Heart right ventricle (tissue), 16 donors: ENCODE measurements at regions not wholly inside any gene's neighbourhood (a gene's known extent, or its start where the extent isn't known, plus 50 kb on each side); places are given as distances from the start of the nearest gene placed in this dataset.

Experiments
- ATAC-seq, 8 donors: fragments of 200-7000 bp; cut with Tn5 transposase; one replicate each; pipeline ENCODE4 v1.9.1; 2020; ENCODE audit warnings: mild to moderate bottlenecking in 8 of 8, moderate library complexity in 8 of 8, moderate number of reproducible peaks in 1 of 8
- DNase-seq, 2 donors: peaks; one replicate each; pipeline ENCODE4 v3.0.0-alpha.2; 2020
- H3K27ac ChIP-seq, 10 donors: fragments of 200-600 bp; sonication (generic) in 2 of 10; one replicate each; pipeline versions ENCODE4 v1.5.0 to v1.8.0; 2020 to 2022; ENCODE audit warnings: mild to moderate bottlenecking in 3 of 10
- H3K27me3 ChIP-seq, 7 donors: fragments of 200-600 bp; one replicate each; pipeline ENCODE4 v1.8.0; 2021 to 2022; ENCODE audit warnings: mild to moderate bottlenecking in 2 of 7
- H3K36me3 ChIP-seq, 9 donors: fragments of 200-600 bp; sonication (generic) in 1 of 9; one replicate each; pipeline versions ENCODE4 v1.5.0 to v1.8.0; 2020 to 2022; ENCODE audit warnings: mild to moderate bottlenecking in 2 of 9
- H3K4me1 ChIP-seq, 9 donors: fragments of 200-600 bp; sonication (generic) in 1 of 9; one replicate each; pipeline versions ENCODE4 v1.5.0 to v1.8.0; 2020 to 2022; ENCODE audit warnings: mild to moderate bottlenecking in 4 of 9
- H3K4me3 ChIP-seq, 10 donors: fragments of 200-600 bp; sonication (generic) in 2 of 10; one replicate each; pipeline versions ENCODE4 v1.5.0 to v1.8.0; 2020 to 2022; ENCODE audit warnings: mild to moderate bottlenecking in 7 of 10, moderate library complexity in 2 of 10
- H3K9me3 ChIP-seq, 11 donors: fragments of 200-600 bp in 10 of 11; sonication (generic) in 2 of 11; one replicate each; pipeline versions ENCODE4 v1.5.0 to v1.8.0; 2013 to 2022; ENCODE audit warnings: mild to moderate bottlenecking in 2 of 11, control low read depth in 1 of 11, moderate library complexity in 1 of 11
- CTCF ChIP-seq, 9 donors: fragments of 200-600 bp; sonication (generic) in 2 of 9; IDR thresholded peaks; one replicate each; pipeline versions ENCODE4 v1.5.0 to v1.8.0; 2021 to 2022; ENCODE audit warnings: antibody characterized with exemption in 9 of 9, mild to moderate bottlenecking in 5 of 9, moderate library complexity in 1 of 9
- WGBS, 2 donors: extraction: QIAGEN DNeasy Blood & Tissue Kit; methylation state at CpG; one replicate each; pipeline ENCODE4 v1.1.7; 2013; ENCODE audit warnings: inconsistent platforms in 1 of 2; 5-methylcytosine and 5-hydroxymethylcytosine counted together
- intact Hi-C, 10 donors: fragments of 100-400 bp; cut with DNase I; formaldehyde crosslinking; loops; one replicate each; pipeline versions ENCODE4 v1.11.1 to v1.14.2; 2022
- donor health status: Arrhythmogenic right ventricular cardiomyopathy.
- donor health status: ischemic (EF 13 %, LVEDD 7.1; RV severe dilation, severe dysfunction).
- donor health status: healthy with polysubstance abuse.
- donor health status: DM: no; HTN: yes; CAD: no.
- donor health status: DM: no; HTN: no; CAD: no.
- donor health status: ischemic (EF 25% LVEDD 6.9; RV normal size, moderate dysfunction).
- donor health status: ischemic (EF 25% LVEDD 5.7; RV mildly dilated, moderate dysfunction).
- donor health status: healthy.
- donor health status: DM: yes; HTN: yes; CAD: no.
- donor health status: Ischemic cardiomyopathy.
- donor health status: ischemic (EF 35%, LVEDD 5.7; RV mildly dilated, moderate dysfunction).
- donor health status: nonischemic (EF 11% LVEDD 7.7; RV severe dilation, severe dysfunction).
- donor health status: DM: yes; HTN: yes; CAD: no.
- donor health status: PGD.
- donor health status: ischemic (EF 29% LVEDD 5.4; RV normal size, mild dysfunction).
- donor health status: nonischemic (EF 23%, LVEDD 6.1; RV moderate dilation, normal function).

- Histone ChIP-seq H3K36me3 (peaks cover 0 to 5% (median 0%) of the 10 kb centered on the region in 9 donors), H3K9me3 (peaks cover 0 to 3% (median 0%) of the 10 kb centered on the region in 11 donors), H3K27ac (no peak overlapping the region), H3K4me3 (no peak overlapping the region), H3K27me3 (no peaks in the 10 kb centered on the region), H3K4me1 (peaks cover 0 to 21% (median 9%) of the 10 kb centered on the region in 9 donors)
- TF ChIP-seq CTCF (IDR thresholded peaks at IDR 0.05), result no peak
- no peak for DNase-seq
- intact Hi-C loops, result no loop called here
- 77 to 82% methylated on average over 2 of the region's 2 CpGs for WGBS, 2 donors
- ATAC-seq, result no peak
Observed at GRCh38 chr4:125428832-125429231, 114.1 kb downstream of the FAT4 start.

GRCh38 chr4:125430086-125430485 is 115.3 kb downstream of the FAT4 start:
- peaks cover 0 to 13% (median 6%) of the 10 kb centered on the region in 9 donors for H3K36me3 ChIP-seq
- H3K4me3 ChIP-seq, result no peak overlapping the region
- 79 to 81% methylated on average over 4 of the region's 4 CpGs for WGBS, 2 donors
- intact Hi-C loops, result loop anchor here in 8 of 10 donors (2.0 to 10.0 kb wide), 5 partner anchors 38 to 115 kb away; partner anchors contain the start of gene FAT4 (in 2 of the 8)
- no peak overlapping the region for H3K27ac ChIP-seq
- peaks cover 0 to 22% (median 10%) of the 10 kb centered on the region in 9 donors for H3K4me1 ChIP-seq
- no peak for TF ChIP-seq CTCF (IDR thresholded peaks at IDR 0.05)
- H3K9me3 ChIP-seq, result no peaks in the 10 kb centered on the region
- H3K27me3 ChIP-seq, result no peaks in the 10 kb centered on the region
- no peak for DNase-seq
- no peak for ATAC-seq

GRCh38 chr4:125432078-125432477 is 117.3 kb downstream of the FAT4 start:
- Histone ChIP-seq H3K4me3 (no peak overlapping the region), H3K27me3 (no peaks in the 10 kb centered on the region), H3K4me1 (peaks cover 0 to 22% (median 10%) of the 10 kb centered on the region in 9 donors), H3K9me3 (no peaks in the 10 kb centered on the region), H3K36me3 (peaks cover 0 to 25% (median 6%) of the 10 kb centered on the region in 9 donors), H3K27ac (peak overlapping the region in 1 of 10 donors; percentile 27)
- peak in 8 of 9 donors; percentile 18 to 54 (median 41) for TF ChIP-seq CTCF (IDR thresholded peaks at IDR 0.05)
- intact Hi-C loops, result loop anchor here in 8 of 10 donors (2.0 to 10.0 kb wide), 5 partner anchors 40 to 117 kb away; partner anchors contain the start of gene FAT4 (in 3 of the 8)
- no peak for DNase-seq
- 39 to 44% methylated on average over 2 of the region's 2 CpGs for WGBS, 2 donors
- peak in 6 of 8 donors; percentile 75 to 89 (median 80) for ATAC-seq

- H3K27me3 ChIP-seq, result no peaks in the 10 kb centered on the region
- ATAC-seq (peak in 1 of 8 donors; percentile 49), DNase-seq (no peak)
- 29 to 35% methylated on average over 2 of the region's 2 CpGs for WGBS, 2 donors
- peaks cover 0 to 22% (median 10%) of the 10 kb centered on the region in 9 donors for H3K4me1 ChIP-seq
- H3K36me3 ChIP-seq, result peaks cover 0 to 26% (median 6%) of the 10 kb centered on the region in 9 donors
- H3K9me3 ChIP-seq, result no peaks in the 10 kb centered on the region
- no peak overlapping the region for H3K4me3 ChIP-seq
- H3K27ac ChIP-seq, result peak overlapping the region in 5 of 10 donors; percentile 6 to 73 (median 31)
- no peak for TF ChIP-seq CTCF (IDR thresholded peaks at IDR 0.05)
- intact Hi-C loops, result loop anchor here in 8 of 10 donors (2.0 to 10.0 kb wide), 5 partner anchors 41 to 119 kb away; partner anchors contain the start of gene FAT4 (in 3 of the 8)
Observed at GRCh38 chr4:125433453-125433852, 118.7 kb downstream of the FAT4 start.
